DMS53 treated with DMSO at 0.1 percent for 48 hours (cell line): ENCODE measurements at regions not wholly inside any gene's neighbourhood (a gene's known extent, or its start where the extent isn't known, plus 50 kb on each side); places are given as distances from the start of the nearest gene placed in this dataset.
A peak's percentile ranks its signal among the peaks of the same experiment; 100 is the strongest.
"Not testable (repeated sequence)": the region's sequence is repeated elsewhere in the genome, so short reads cannot be mapped to it uniquely, and the experiment has no call there.

Experiments
- DNase-seq: peaks from one replicate; lab custom pipeline; 2025; ENCODE audit not compliant: unreplicated experiment; lab: John Stamatoyannopoulos, UW

- no peak for DNase-seq
These were observed 86.0 kb downstream of the DTWD1 start for GRCh38 chr15:49706805-49707204.

DNA sequence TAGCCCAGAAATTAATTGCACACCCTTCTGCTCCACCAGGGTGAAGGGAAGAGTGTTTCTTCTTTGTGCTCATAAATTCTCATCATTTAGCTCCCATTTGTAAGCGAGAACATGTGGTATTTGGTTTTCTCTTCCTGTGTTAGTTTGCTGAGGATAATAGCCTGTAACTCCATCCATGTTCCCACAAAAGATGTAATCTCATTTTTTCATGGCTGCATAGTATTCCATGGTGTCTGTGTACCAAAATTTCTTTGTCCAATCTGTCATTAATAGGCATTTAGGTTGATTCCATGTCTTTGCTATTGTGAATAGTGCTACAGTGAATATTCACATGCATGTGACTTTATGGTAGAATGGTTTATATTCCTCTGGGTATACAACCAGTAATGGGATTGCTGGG is 86.8 kb downstream of the DTWD1 start:
- DNase-seq, result no peak

GRCh38 chr15:49709646-49710214 is 88.9 kb downstream of the DTWD1 start:
- DNase-seq, result no peak

DNA sequence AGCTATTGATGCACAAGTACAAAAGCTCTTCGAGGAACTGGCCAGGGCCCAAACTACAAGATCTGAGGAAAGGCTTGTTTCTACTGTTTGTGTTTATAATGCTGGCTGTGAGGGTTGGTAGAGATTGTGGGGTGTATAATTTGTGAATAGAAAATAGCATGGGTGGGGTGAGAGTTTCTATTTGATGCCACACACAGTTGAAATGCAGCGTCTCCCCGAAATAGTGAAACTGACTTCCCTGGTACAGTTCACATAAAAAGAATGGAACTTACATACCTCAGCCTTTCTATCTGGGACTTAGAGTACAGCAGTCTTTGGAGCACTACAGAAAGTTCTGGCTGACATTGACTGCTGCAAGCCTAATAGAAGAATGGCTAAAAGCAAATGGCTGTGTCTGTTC is 91.3 kb downstream of the DTWD1 start:
- DNase-seq, result no peak

DNA sequence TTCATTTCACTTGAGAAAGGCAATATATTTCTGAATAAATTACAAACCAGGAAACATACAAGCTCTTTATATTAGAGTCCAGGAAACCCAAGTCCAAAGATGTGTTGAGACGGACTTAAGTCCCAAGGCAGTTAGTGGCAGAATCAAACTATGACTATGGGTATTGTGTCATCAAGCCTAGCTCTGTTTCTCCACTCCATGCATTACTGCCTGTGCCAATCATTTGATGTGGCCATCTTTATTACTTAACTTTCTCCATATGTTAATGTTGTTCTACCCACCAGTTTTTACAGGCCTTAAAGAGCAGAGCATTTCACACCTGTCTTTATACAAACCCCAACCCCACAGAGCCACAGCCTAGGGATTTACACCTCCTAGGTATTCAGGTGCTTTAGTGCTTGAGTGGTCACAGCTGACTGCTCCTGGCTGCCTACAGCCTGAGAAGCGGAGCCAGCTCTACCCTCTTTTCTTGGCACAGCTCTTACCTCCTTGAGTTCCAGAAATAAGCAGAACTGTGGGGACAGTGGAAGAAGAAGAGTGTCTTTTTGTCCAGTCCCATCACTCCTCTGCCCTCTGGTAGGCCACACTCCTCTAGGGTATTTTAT is 92.1 kb downstream of the DTWD1 start:
- peak; percentile 39 for DNase-seq

GRCh38 chr15:49715211-49715610 is 94.4 kb downstream of the DTWD1 start:
- no peak for DNase-seq

DNA sequence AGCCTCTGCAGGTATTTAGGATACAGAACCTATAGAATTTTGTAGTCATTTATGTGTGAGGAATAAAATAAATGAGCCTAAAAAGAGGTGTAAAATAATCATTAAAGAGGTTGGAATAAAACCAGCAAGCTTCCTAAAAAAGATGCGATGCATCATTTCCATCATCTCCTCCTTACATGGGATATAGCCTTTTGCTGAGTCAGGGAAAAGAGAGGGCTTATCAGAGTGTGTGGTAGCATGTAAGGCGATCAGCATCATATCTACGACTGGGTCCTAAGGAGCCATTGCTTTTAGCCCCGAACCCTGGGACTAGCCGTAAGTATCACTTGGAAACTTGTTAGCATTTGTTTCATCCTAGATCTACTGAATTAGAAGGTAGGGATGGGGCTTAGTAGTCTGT is 94.9 kb downstream of the DTWD1 start:
- no peak for DNase-seq

- no peak for DNase-seq
These were observed 97.4 kb downstream of the DTWD1 start for GRCh38 chr15:49718234-49718633.

DNA sequence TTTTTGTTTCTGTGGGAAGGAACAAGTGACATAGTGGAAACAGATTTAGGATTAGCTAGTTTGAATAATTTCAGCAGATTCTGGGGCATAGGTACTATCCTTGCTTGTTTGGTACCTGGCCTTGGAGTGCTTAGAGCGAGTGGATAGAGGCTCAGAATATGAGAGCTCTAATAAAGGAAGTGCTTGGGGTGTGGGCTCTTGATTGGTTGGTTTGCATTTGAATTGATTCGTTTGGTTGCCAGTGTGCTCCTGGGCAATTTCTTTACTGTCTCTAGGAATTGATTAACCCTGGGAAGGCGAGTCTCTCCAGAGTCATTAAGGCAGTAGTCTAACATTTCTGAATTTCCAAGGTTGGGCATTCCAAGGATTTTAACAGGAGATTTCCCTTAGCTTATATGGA is 98.0 kb downstream of the DTWD1 start:
- DNase-seq, result no peak

GRCh38 chr15:49720261-49720660 is 99.4 kb downstream of the DTWD1 start:
- DNase-seq, result no peak

- DNase-seq, result no peak
These were observed 100.2 kb downstream of the DTWD1 start for GRCh38 chr15:49721091-49721490.

DNA sequence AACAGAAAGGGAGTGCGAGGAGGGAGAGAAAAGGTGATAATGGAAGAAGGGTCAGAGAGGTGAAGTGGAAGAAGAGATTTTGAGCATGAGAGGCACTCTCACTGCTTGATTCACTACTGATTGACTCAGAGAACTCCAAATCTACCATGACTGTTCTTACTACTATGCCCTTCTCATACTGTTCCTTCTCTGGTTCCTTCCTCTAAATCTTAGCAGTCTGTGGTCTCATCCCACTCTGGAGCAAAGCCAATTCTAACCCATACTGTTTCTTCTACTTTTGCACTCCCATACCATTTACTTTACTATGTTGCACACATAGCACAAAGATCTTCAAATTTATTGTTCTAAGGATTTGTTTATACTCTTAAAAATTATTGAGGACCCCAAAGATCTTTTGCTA is 100.8 kb downstream of the DTWD1 start:
- DNase-seq, result no peak

GRCh38 chr15:49723981-49724380 is 103.1 kb downstream of the DTWD1 start:
- no peak for DNase-seq

DNA sequence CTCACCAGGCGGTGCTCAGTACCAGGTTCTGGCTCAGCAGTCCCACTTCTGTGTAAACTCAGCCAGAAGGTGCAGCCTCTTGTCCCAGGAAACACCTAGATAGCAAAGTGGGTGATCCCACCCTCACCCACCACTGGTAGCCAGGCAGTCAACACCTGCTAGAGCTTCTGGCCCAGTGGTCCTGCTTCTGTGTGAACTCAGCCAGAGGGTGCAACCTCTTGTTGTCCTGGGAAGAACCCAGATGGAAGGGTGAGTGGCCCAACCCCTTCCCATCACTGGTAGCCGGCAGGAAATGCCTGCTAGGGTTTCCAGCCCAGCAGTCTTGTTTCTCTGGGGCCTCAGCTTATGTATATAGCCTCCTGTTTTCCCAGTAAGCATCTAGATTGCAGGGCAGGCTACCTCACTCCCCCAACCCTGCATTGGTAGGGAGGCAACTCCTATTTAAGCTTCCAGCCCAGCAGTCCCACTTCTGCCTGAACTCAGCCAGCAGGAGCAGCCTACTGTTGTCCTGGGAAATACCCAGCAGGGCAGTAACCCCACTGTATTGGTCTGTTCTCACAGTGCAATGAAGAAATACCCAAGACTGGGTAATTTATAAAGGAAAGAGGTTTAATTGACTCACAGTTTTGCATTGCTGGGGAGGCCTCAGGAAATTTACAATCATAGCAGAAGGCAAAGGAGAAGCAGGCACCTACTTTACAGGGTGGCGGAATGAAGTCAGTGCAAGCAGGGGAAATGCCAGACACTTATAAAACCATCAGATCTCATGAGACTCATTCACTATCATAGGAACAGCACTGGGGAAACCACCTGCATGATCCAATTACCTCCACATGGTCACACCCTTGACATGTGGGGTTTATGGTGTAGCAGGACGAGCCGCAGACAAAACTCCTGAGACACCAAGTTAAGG is 110.6 kb downstream of the DTWD1 start:
- no peak for DNase-seq

- DNase-seq, result not testable (repeated sequence)
These were observed 111.3 kb downstream of the DTWD1 start for GRCh38 chr15:49732109-49732508.

GRCh38 chr15:49734089-49734488 is 113.2 kb downstream of the DTWD1 start:
- not testable (repeated sequence) for DNase-seq

- DNase-seq, result no peak
These were observed 114.1 kb downstream of the DTWD1 start for GRCh38 chr15:49734831-49735508.

DNA sequence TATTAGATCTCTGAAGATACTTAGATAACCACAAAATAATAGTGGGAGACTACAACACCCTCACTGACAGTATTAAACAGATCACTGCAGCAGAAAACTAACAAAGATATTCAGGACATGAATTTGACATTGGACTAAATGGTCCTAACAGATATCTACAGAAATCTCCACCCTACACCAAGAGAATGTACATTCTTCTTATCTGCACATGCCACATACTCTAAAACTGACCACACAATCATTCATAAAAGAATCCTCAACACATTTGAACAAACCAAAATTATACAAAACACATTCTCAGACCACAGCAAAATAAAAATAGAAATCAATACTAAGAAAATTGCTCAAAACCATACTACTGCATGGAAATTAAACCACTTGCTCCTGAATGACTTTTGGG is 116.3 kb downstream of the DTWD1 start:
- DNase-seq, result no peak

- DNase-seq, result peak; percentile 34
These were observed 120.9 kb downstream of the DTWD1 start for GRCh38 chr15:49741712-49742111.

GRCh38 chr15:49742381-49742780 is 121.5 kb downstream of the DTWD1 start:
- no peak for DNase-seq

GRCh38 chr15:49747340-49747739 is 126.5 kb downstream of the DTWD1 start:
- DNase-seq, result no peak

DNA sequence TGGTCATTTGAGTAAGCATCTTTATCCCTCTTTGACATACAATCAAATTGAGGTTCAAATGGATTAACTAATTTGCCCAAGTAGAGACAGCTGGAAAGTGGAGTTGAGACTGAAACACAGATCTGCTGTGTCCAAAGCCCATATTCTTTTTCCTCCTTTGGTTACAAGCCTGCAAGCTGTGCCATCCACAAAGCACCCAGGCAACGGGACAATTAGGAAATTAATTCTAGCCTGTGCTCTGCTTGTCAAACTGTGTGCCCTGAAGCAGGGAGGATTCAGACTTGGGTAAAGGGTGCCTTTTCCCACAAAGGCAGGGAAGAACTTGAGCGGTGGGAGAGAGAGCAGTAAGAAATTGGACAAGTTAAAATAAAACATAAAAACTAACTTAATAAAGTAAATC is 127.9 kb downstream of the DTWD1 start:
- no peak for DNase-seq
